Body of pancreas (tissue), 4 donors: ENCODE measurements at regions not wholly inside any gene's neighbourhood (a gene's known extent, or its start where the extent isn't known, plus 50 kb on each side); places are given as distances from the start of the nearest gene placed in this dataset.

Experiments used
- CTCF ChIP-seq, 7 experiments: fragments of 450-650 bp in 4 of 7; fragments of 200-600 bp in 3 of 7; sonication (generic) in 3 of 7; IDR thresholded peaks; one replicate each; pipeline ENCODE4 v1.5.1; 2016 to 2019; ENCODE audit warnings: antibody characterized with exemption in 7 of 7
- POLR2A ChIP-seq, 3 donors: fragments of 450-650 bp; IDR thresholded peaks; one replicate each; pipeline ENCODE4 v1.6.1; 2016; ENCODE audit warnings: antibody characterized with exemption in 3 of 3, mild to moderate bottlenecking in 2 of 3

DNA sequence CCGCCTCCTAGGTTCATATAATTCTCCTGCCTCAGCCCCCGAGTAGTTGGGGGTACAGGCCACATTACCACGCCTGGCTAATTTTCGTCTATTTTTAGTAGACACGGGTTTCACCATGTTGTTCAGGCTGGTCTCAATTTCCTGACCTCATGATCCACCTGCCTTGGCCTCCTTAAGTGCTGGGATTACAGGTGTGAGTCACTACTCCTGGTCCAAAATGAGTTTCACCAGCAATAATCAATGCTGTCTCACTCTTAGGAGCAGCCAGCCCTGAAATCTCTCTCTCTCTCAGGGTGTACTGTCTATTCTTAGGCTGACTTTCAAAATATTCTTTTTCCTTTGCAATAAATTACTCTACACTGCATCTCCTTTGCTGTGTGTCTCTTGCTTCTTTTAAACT, 177.5 kb upstream of the HSFY2 start:
- TF ChIP-seq CTCF (IDR thresholded peaks at IDR 0.05): no peak
- TF ChIP-seq POLR2A (IDR thresholded peaks at IDR 0.05): no peak
